UCSD-AML1 (cell line): ENCODE measurements at regions not wholly inside any gene's neighbourhood (a gene's known extent, or its start where the extent isn't known, plus 50 kb on each side); places are given as distances from the start of the nearest gene placed in this dataset.

Experiments
- DNase-seq: peaks from one replicate; lab custom pipeline; 2025; ENCODE audit not compliant: unreplicated experiment; lab: John Stamatoyannopoulos, UW

- DNase-seq, result no peak
Measured at GRCh38 chr2:147231081-147231480, 613.7 kb upstream of the ACVR2A start.

- no peak for DNase-seq
Measured at GRCh38 chr2:147227313-147227712, 617.5 kb upstream of the ACVR2A start.

GRCh38 chr2:147224070-147224469 is 620.8 kb upstream of the ACVR2A start:
- no peak for DNase-seq

- DNase-seq, result no peak
Measured at GRCh38 chr2:147223553-147224060, 621.2 kb upstream of the ACVR2A start.

- no peak for DNase-seq
Measured at GRCh38 chr2:147223119-147223518, 621.7 kb upstream of the ACVR2A start.

GRCh38 chr2:147222506-147222905 is 622.3 kb upstream of the ACVR2A start:
- DNase-seq, result no peak

GRCh38 chr2:147214914-147215313 is 629.9 kb upstream of the ACVR2A start:
- no peak for DNase-seq

GRCh38 chr2:147211484-147211883 is 633.3 kb upstream of the ACVR2A start:
- no peak for DNase-seq

GRCh38 chr2:147204102-147204501 is 640.7 kb upstream of the ACVR2A start:
- DNase-seq, result no peak

- no peak for DNase-seq
Measured at GRCh38 chr2:147198651-147199171, 646.1 kb upstream of the ACVR2A start.

- no peak for DNase-seq
Measured at GRCh38 chr2:147197754-147198483, 646.9 kb upstream of the ACVR2A start.

GRCh38 chr2:147182260-147182659 is 662.6 kb upstream of the ACVR2A start:
- DNase-seq, result no peak

GRCh38 chr2:147181351-147182029 is 663.3 kb upstream of the ACVR2A start:
- DNase-seq, result no peak

- no peak for DNase-seq
Measured at GRCh38 chr2:147177071-147177857, 667.6 kb upstream of the ACVR2A start.

- DNase-seq, result no peak
Measured at GRCh38 chr2:147174824-147175254, 670.0 kb upstream of the ACVR2A start.

- no peak for DNase-seq
Measured at GRCh38 chr2:147173798-147174197, 671.0 kb upstream of the ACVR2A start.

GRCh38 chr2:147173189-147173581 is 671.6 kb upstream of the ACVR2A start:
- DNase-seq, result no peak

GRCh38 chr2:147172493-147173188 is 672.2 kb upstream of the ACVR2A start:
- no peak for DNase-seq

GRCh38 chr2:147171941-147172340 is 672.9 kb upstream of the ACVR2A start:
- no peak for DNase-seq

- no peak for DNase-seq
Measured at GRCh38 chr2:147170932-147171331, 673.9 kb upstream of the ACVR2A start.
